Stimulated activated naive CD8-positive, alpha-beta T cell treated with anti-CD3 and anti-CD28 coated beads, Interleukin-15, amount 100 ng/mL, for 72 hours (primary cell): ENCODE measurements at regions not wholly inside any gene's neighbourhood (a gene's known extent, or its start where the extent isn't known, plus 50 kb on each side); places are given as distances from the start of the nearest gene placed in this dataset.

Experiments used
- ATAC-seq: fragments of 150-1000 bp; cut with Tn5 transposase; 2 replicates; pipeline ENCODE4 v1.10.0; 2021; ENCODE audit warnings: mild to moderate bottlenecking, moderate library complexity
- DNase-seq, 2 donors: peaks; one replicate each; pipeline ENCODE4 v3.0.0; 2021 to 2022
- H3K27ac Mint-ChIP-seq, 2 donors: one replicate each; pipeline ENCODE4 v1.8.0; 2022; ENCODE audit warnings: mild to moderate bottlenecking in 2 of 2, mixed read lengths in 2 of 2, moderate library complexity in 2 of 2
- H3K27me3 Mint-ChIP-seq: one replicate; pipeline ENCODE4 v1.8.0; 2022; ENCODE audit warnings: mixed read lengths
- H3K4me1 Mint-ChIP-seq: one replicate; pipeline ENCODE4 v1.8.0; 2022; ENCODE audit warnings: mild to moderate bottlenecking, mixed read lengths
- H3K4me3 Mint-ChIP-seq, 2 donors: one replicate each; pipeline ENCODE4 v1.8.0; 2022; ENCODE audit warnings: mild to moderate bottlenecking in 2 of 2, mixed read lengths in 2 of 2, moderate library complexity in 1 of 2
- H3K9me3 Mint-ChIP-seq, 2 donors: one replicate each; pipeline ENCODE4 v1.8.0; 2022; ENCODE audit warnings: mixed read lengths in 2 of 2

GRCh38 chr11:45371251-45372115 is 85.3 kb upstream of the SYT13 start:
- H3K27me3 Mint-ChIP-seq: peaks cover 22% of the 10 kb centered on the region
- no peaks in the 10 kb centered on the region for H3K9me3 Mint-ChIP-seq
- DNase-seq (peak; percentile 62 to 63), ATAC-seq (peak; percentile 69)
- peak overlapping the region in 1 of 2 donors; percentile 8 for H3K4me3 Mint-ChIP-seq
- peaks cover 15% of the 10 kb centered on the region for H3K4me1 Mint-ChIP-seq
- H3K27ac Mint-ChIP-seq: no peak overlapping the region

- Mint-ChIP-seq H3K4me3 (no peak overlapping the region), H3K27me3 (peaks cover 23% of the 10 kb centered on the region), H3K27ac (no peak overlapping the region), H3K9me3 (no peaks in the 10 kb centered on the region), H3K4me1 (peaks cover 7% of the 10 kb centered on the region)
- DNase-seq: no peak
- ATAC-seq: no peak
These were observed 83.2 kb upstream of the SYT13 start for GRCh38 chr11:45369313-45369712.

GRCh38 chr11:45368697-45369096 is 82.6 kb upstream of the SYT13 start:
- no peaks in the 10 kb centered on the region for H3K9me3 Mint-ChIP-seq
- DNase-seq (no peak), ATAC-seq (no peak)
- H3K4me3 Mint-ChIP-seq: no peak overlapping the region
- peaks cover 5% of the 10 kb centered on the region for H3K4me1 Mint-ChIP-seq
- peaks cover 29% of the 10 kb centered on the region for H3K27me3 Mint-ChIP-seq
- H3K27ac Mint-ChIP-seq: no peak overlapping the region

GRCh38 chr11:45366619-45367190 is 80.6 kb upstream of the SYT13 start:
- Mint-ChIP-seq H3K4me3 (no peak overlapping the region), H3K27me3 (peaks cover 38% of the 10 kb centered on the region), H3K9me3 (no peaks in the 10 kb centered on the region), H3K27ac (no peak overlapping the region), H3K4me1 (peaks cover 5% of the 10 kb centered on the region)
- DNase-seq: no peak
- ATAC-seq: no peak

GRCh38 chr11:45365961-45366618 is 79.9 kb upstream of the SYT13 start:
- Mint-ChIP-seq H3K4me1 (peaks cover 3% of the 10 kb centered on the region), H3K27ac (no peak overlapping the region), H3K4me3 (no peak overlapping the region), H3K9me3 (no peaks in the 10 kb centered on the region), H3K27me3 (peaks cover 36% of the 10 kb centered on the region)
- no peak for ATAC-seq
- no peak for DNase-seq

DNA sequence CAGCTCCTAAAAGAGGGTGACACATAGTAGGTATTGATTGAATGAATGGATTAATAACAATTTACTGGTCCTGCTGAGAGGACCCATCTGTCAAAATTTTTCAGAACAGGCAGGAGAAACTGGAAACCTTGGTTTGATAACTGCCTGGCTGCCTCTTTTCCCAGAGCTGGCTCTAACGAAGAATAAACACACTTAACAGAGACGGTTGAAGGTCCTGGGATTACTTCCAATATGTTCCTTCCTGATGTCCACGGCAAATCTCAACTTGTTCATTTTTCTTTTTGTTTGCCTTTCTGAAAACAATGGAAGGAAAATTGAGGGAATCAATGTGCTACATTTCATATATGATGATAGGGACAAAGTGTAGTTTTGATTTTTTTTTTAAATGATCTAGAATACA is 76.5 kb upstream of the SYT13 start:
- Mint-ChIP-seq H3K4me1 (no peaks in the 10 kb centered on the region), H3K4me3 (no peak overlapping the region), H3K27me3 (peaks cover 17% of the 10 kb centered on the region), H3K9me3 (no peaks in the 10 kb centered on the region), H3K27ac (no peak overlapping the region)
- no peak for DNase-seq
- ATAC-seq: no peak

GRCh38 chr11:45361551-45361950 is 75.4 kb upstream of the SYT13 start:
- no peak for ATAC-seq
- H3K4me1 Mint-ChIP-seq: no peaks in the 10 kb centered on the region
- peaks cover 16% of the 10 kb centered on the region for H3K27me3 Mint-ChIP-seq
- H3K27ac Mint-ChIP-seq: no peak overlapping the region
- H3K9me3 Mint-ChIP-seq: no peaks in the 10 kb centered on the region
- no peak overlapping the region for H3K4me3 Mint-ChIP-seq
- no peak for DNase-seq

GRCh38 chr11:45355706-45356041 is 69.5 kb upstream of the SYT13 start:
- H3K9me3 Mint-ChIP-seq: peaks cover 9 to 13% of the 10 kb centered on the region in 2 donors
- peak overlapping the region; percentile 78 to 83 for H3K4me3 Mint-ChIP-seq
- peaks cover 22% of the 10 kb centered on the region for H3K4me1 Mint-ChIP-seq
- DNase-seq: no peak
- H3K27me3 Mint-ChIP-seq: no peaks in the 10 kb centered on the region
- H3K27ac Mint-ChIP-seq: peak overlapping the region; percentile 94 to 95
- no peak for ATAC-seq

- peaks cover 9 to 13% of the 10 kb centered on the region in 2 donors for H3K9me3 Mint-ChIP-seq
- ATAC-seq (peak; percentile 96), DNase-seq (peak; percentile 84 to 89)
- peak overlapping the region; percentile 78 to 83 for H3K4me3 Mint-ChIP-seq
- H3K27ac Mint-ChIP-seq: peak overlapping the region; percentile 94 to 95
- no peaks in the 10 kb centered on the region for H3K27me3 Mint-ChIP-seq
- H3K4me1 Mint-ChIP-seq: peaks cover 25% of the 10 kb centered on the region
These were observed 69.0 kb upstream of the SYT13 start for GRCh38 chr11:45354976-45355705.

DNA sequence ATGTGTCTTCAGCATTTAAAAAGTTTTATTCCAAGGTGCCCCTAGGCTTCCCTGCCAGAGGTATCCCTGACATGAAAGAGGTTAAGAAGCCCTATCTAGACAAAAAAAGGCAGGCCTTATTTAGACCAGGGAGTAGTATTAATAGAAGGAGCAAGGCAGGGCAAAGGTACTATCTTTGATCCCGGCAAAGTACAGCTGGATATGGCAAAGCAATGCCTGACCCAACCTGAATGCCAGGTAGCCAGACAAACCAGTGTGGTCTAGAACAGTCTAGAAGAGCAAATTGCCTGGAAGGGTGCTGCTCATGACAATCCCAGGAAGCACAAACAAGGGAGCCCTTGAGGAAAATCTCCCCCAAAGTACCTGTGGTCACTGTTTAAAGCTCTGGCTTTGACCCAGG is 62.6 kb upstream of the SYT13 start:
- H3K4me1 Mint-ChIP-seq: peaks cover 19% of the 10 kb centered on the region
- H3K27ac Mint-ChIP-seq: no peak overlapping the region
- DNase-seq (no peak), ATAC-seq (no peak)
- peaks cover 2% of the 10 kb centered on the region in 2 donors for H3K9me3 Mint-ChIP-seq
- H3K4me3 Mint-ChIP-seq: no peak overlapping the region
- no peaks in the 10 kb centered on the region for H3K27me3 Mint-ChIP-seq

DNA sequence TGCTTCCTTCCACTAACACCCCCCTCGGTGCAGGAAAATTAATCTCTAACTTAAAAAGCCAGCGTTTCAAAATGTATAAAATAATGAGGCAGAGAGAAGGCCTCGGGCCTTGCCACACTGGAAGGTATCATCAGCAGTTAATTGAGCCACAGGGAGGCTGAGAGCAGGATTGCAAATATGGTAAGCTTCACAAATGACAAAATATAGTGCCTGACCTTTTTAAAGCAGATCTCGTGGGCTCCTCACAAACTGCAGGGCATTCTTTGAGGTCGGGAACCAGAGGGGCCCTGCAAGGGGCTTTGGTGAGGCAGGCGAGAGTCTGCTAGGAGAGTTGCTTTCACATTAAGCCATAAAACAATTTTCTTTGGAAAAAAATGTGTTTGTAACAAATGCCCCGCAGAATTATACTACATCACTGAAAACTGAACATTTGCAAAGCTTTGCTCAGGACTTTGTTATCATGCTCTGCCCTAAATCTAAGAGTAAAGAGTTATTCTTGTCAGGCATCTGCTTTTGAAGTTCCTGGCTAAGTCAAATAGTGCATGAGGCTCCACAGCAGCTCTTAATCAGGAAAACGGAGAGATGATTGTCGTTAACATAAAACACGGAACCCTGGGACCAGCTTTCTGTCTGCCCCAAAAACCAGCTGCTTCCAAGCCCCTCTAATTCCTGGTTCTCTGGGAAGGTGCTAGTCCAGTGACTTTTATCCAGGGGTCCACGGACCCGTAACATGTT is 61.4 kb upstream of the SYT13 start:
- no peak for DNase-seq
- H3K27me3 Mint-ChIP-seq: no peaks in the 10 kb centered on the region
- no peak for ATAC-seq
- no peaks in the 10 kb centered on the region for H3K9me3 Mint-ChIP-seq
- H3K4me3 Mint-ChIP-seq: no peak overlapping the region
- H3K27ac Mint-ChIP-seq: no peak overlapping the region
- H3K4me1 Mint-ChIP-seq: peaks cover 19% of the 10 kb centered on the region

DNA sequence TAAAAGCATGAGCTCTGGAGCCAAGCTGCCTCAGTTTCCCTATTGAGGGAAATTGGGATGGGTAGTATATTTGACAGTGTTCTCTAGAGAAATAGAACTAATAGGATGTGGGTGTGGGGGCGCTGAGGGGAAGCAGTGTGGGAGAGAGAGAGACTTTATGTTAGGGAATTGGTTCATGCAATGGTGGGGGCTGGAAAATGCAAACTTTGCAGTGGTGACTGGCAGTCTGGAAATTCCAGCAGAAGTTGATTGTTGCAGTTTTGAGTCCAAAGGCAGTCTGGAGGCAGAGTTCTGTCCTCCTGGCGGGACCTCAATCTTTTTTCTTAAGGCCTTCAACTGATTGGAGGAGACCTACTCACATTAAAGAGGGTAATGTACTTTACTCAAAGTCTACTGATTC is 59.4 kb upstream of the SYT13 start:
- Mint-ChIP-seq H3K9me3 (no peaks in the 10 kb centered on the region), H3K27ac (no peak overlapping the region), H3K4me1 (peaks cover 9% of the 10 kb centered on the region), H3K27me3 (peaks cover 6% of the 10 kb centered on the region), H3K4me3 (no peak overlapping the region)
- ATAC-seq (no peak), DNase-seq (no peak)

GRCh38 chr11:45344028-45344427 is 57.9 kb upstream of the SYT13 start:
- H3K4me1 Mint-ChIP-seq: peaks cover 18% of the 10 kb centered on the region
- H3K27ac Mint-ChIP-seq: no peak overlapping the region
- DNase-seq (no peak), ATAC-seq (no peak)
- no peak overlapping the region for H3K4me3 Mint-ChIP-seq
- no peaks in the 10 kb centered on the region for H3K9me3 Mint-ChIP-seq
- peaks cover 6% of the 10 kb centered on the region for H3K27me3 Mint-ChIP-seq

- Mint-ChIP-seq H3K9me3 (no peaks in the 10 kb centered on the region), H3K27ac (no peak overlapping the region), H3K4me3 (no peak overlapping the region), H3K27me3 (peaks cover 6% of the 10 kb centered on the region), H3K4me1 (peaks cover 18% of the 10 kb centered on the region)
- ATAC-seq (no peak), DNase-seq (no peak)
These were observed 57.3 kb upstream of the SYT13 start for GRCh38 chr11:45343444-45343843.

DNA sequence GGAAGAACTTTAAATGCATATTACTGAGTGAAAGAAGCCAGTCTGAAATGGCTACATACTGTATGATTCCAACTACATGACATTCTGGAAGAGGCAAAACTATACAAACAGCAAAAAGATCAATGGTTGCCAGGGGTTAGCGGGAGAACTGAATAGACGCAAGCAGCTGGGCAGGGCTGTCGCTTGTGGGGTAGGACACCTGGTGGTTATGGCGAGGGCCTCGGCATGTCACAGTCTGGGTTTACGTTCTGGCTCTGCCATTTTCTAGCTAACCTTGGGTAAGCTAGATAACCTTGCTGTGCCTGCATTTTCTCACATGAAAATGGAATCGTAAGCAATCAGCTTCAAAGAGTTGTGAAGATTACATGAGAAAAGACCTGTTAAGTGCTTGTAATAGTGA is 55.2 kb upstream of the SYT13 start:
- Mint-ChIP-seq H3K27ac (no peak overlapping the region), H3K9me3 (no peaks in the 10 kb centered on the region), H3K4me1 (peaks cover 11% of the 10 kb centered on the region), H3K4me3 (no peak overlapping the region), H3K27me3 (peaks cover 6% of the 10 kb centered on the region)
- ATAC-seq: no peak
- no peak for DNase-seq
